ENCODE measurements at regions not wholly inside any gene's neighbourhood (a gene's known extent, or its start where the extent isn't known, plus 50 kb on each side); places are given as distances from the start of the nearest gene placed in this dataset.

DNA sequence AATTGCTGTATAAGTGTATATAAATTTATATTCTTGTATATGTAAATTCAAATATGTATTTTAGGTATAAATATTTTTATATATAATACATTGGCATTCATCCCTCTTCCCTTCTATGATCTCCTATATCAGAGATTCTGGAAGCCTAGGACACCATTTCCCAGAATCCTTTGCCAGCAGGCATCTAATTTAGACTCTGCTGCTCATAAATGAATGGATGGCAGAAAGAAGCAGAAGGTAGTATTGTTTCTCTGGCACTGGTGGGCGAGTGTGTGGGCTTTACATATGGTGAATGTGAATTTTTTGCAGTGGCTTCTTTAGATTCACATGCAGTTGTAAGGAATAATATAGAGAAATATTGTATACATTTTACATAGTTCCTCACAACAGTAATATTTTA lies 215.2 kb upstream of the THSD7B start:
- TF ChIP-seq EZH2 (IDR thresholded peaks at IDR 0.05; ENCODE audit: borderline replicate concordance, low read depth, low read length, poor library complexity, severe bottlenecking), result no peak
- TF ChIP-seq, protein P1, sequence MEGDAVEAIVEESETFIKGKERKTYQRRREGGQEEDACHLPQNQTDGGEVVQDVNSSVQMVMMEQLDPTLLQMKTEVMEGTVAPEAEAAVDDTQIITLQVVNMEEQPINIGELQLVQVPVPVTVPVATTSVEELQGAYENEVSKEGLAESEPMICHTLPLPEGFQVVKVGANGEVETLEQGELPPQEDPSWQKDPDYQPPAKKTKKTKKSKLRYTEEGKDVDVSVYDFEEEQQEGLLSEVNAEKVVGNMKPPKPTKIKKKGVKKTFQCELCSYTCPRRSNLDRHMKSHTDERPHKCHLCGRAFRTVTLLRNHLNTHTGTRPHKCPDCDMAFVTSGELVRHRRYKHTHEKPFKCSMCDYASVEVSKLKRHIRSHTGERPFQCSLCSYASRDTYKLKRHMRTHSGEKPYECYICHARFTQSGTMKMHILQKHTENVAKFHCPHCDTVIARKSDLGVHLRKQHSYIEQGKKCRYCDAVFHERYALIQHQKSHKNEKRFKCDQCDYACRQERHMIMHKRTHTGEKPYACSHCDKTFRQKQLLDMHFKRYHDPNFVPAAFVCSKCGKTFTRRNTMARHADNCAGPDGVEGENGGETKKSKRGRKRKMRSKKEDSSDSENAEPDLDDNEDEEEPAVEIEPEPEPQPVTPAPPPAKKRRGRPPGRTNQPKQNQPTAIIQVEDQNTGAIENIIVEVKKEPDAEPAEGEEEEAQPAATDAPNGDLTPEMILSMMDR (conservative IDR thresholded peaks at IDR 0.05; ENCODE audit: low read depth, low read length), result no peak
